GM19467 (cell line): ENCODE measurements at regions not wholly inside any gene's neighbourhood (a gene's known extent, or its start where the extent isn't known, plus 50 kb on each side); places are given as distances from the start of the nearest gene placed in this dataset.
"Not testable (repeated sequence)": the region's sequence is repeated elsewhere in the genome, so short reads cannot be mapped to it uniquely, and the experiment has no call there.

Source experiments
- ATAC-seq: cut with Tn5 transposase; IDR thresholded peaks from one replicate; pipeline ENCODE4 v1.9.1; 2021; ENCODE audit warnings: mild to moderate bottlenecking, moderate library complexity; ENCODE audit not compliant: unreplicated experiment

DNA sequence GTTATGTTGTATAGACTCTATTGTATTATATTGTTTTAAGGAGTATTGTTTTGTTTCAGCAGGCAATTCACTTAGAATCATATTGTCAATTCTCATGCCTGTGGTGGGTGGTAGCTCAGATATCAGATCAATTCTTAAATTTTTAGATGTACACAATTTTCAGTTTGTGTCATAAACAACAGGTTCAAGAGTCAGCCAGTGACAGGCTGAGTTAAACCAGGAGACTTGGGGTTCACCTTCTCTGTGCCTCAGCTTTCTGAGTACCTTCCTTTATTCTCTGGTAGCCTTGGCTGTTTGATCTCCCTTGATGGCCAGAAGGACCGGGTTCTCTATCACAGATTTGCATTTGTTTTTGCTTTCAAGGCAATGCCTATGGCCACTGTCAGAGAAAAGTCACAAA, 199.9 kb upstream of the KCNMB2 start:
- no peak for ATAC-seq

DNA sequence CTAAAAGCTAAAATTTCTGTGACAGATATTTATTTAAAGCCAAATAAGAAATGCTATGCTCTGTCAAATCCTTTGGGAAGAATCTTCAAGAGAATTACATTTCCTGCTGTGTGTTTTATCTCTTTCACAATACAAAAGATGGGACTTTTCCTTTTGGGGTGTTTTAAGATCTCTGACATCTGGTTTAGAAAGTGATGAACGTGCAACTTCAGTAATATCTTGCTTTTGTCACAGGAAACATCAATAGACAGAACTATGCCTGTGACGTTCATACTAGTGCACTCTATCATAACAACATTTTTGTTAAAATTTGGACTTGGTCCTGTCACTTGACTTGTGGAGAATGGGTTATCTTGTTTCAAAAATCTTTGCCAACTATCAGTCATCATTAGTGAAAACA, 195.7 kb upstream of the KCNMB2 start:
- no peak for ATAC-seq

DNA sequence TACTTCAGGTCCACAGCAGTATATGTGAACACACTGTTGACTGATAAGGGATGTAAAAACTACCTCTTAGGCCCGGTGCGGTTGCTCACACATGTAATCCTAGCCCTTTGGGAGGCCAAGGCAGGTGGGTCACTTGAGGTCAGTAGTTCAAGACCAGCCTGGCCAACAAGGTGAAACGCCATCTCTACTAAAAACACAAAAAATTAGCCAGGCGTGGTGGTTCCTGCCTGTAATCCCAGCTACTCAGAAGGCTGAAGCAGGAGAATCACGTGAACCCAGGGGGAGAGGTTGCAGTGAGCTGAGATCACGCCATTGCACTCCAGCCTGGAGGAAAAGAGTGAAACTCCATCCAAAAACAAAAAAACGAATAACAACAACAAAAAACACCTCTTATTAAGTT, 194.6 kb upstream of the KCNMB2 start:
- ATAC-seq, result no peak

DNA sequence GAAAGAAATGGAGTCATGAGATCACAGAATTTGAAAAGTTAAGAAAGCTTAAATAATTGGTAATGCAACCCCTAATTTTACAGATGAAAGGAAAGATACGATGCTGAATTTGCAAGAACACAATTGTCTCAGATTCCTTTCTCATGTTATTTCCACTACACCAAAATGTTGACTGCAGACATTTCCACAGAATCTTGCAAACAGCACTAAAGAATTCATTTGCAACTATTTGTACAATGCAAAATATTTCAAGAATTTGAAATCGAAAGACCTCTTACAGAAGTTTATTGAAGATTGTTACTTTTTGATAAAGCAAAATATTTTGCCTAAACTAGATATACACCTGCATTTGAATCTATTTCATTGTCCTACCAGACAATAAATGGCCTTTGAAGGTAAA, 194.1 kb upstream of the KCNMB2 start:
- no peak for ATAC-seq

DNA sequence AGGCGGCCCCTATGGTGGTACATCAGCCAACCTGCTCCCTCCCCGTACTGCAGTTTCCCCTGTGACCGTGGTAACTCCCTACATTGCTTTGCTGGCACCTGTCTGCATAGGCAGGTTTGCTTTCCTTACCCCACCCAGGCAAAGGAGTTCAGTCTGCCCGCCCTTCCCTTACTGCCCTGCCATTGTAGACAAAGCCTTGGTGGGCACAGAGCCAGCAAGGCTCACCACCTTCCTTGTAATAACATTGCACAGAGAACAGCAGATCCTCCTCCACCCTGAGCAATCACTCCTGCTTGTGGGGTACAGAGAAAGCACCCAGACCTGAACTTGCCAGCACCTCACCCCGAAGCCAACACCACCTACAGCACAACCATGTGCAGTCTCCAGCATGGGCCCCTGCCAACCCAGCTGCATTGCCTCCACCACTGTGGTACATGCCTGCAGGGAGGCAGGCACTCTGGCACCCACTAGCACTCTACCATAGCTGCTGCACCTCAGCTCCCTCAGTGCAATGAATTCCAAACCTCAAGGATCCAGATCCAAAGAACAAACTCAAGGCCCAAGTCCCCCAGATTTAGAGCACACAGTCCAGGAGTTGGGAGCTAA, 192.7 kb upstream of the KCNMB2 start:
- no peak for ATAC-seq

DNA sequence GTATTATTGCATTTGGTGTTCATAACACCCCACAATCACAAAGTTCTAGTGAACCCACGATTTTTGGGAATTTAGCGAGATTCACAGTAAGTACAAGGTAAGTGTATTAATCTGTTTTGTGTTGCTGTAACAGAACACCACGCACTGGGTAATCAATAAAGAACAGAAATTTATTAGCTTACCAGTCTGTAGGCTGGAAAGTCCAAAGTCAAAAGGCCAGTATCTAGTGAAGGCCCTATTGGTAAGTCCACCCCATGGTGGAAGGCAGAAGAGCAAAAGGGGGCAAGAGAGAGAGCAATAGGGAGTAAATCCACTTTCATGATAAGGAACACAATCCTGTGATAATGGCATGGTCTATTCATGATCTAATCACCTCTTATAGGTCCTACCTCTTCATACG, 190.3 kb upstream of the KCNMB2 start:
- no peak for ATAC-seq

DNA sequence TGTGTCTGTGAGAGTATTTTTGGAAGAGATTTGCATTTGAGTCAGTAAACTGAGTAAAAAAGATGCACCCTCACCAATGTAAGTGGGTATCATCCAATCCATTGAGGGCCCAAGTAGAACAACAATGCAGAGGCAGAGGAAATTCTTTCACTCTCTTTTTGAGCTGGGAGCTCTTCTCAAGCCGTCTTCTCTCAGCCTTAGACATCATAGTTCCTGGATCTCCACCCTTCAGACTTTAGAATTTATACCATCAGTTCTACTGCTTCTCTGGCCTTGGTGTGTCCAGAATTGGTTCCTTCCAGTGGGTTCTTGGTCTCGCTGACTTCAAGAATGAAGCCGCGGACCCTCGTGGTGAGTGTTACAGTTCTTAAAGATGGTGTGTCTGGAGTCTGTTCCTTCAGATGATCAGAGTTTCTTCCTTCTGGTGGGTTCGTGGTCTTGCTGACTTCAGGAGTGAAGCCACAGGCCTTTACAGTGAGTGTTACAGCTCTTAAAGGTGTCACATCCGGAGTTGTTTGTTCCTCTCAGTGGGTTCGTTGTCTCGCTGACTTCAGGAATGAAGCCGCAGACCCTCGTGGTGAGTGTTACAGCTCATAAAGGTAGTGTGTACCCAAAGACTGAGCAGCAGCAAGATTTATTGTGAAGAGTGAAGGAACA, 187.5 kb upstream of the KCNMB2 start:
- ATAC-seq, result not testable (repeated sequence)

DNA sequence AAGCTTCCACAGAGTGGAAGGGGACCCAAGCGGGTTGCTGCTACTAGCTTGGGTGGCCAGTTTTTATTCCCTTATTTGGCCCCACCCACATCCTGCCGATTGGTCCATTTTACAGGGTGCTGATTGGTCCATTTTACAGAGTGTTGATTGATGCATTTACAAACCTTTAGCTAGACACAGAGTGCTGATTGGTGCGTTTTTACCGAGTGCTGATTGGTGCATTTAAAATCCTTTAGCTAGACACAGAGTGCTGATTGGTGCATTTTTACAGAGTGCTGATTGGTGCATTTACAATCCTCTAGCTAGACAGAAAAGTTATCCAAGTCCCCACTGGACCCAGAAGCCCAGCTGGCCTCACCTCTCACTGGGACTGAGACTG, 187.0 kb upstream of the KCNMB2 start:
- not testable (repeated sequence) for ATAC-seq

DNA sequence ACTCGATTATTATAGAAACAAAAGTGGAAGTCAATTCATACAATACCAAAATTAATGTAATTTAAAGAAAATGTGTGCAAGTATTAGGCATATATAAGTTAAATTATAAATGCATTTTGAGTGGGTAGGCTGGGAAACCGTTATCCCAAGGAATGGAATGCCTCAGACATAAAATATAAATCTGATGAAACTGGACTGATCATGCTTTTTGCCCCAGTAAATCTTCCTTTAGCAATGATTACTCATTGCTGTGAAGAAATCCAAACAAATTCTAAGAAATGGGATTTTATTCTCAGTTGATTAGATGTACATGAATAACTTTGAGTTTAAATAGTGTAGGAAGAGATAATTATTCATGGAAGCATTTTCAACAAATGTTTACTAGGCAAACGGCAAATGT, 185.5 kb upstream of the KCNMB2 start:
- no peak for ATAC-seq

DNA sequence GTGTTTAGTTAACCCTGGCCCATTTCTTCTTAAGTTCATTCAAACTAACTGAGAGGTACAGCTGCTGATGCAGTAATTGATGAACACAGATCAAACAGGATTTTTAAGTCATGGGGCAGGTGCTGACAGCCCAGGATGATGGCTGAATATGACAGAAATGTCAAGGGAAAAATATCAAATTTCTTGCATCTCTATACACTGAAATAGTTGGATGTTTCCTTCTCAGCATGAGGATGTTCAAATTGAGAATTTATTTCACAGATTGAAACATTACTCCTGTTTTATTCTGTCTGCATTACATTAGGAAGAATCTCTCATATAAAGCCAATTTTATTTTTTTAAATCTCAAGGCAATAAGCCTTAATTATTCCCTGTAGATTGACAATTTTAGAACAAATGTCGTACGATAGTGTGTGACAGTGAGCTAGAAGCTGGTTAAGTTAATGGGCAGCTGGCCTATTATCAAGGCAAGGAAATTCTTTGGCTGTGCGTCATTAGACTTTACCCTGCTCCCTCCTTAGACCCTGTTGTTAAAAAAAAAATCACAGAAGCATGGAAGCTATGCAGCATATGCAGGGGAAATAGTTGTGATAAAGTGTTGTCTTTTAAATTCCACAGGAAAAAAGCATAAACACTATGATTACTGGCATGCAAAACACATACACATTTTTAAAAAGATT, 183.8 kb upstream of the KCNMB2 start:
- ATAC-seq, result no peak

DNA sequence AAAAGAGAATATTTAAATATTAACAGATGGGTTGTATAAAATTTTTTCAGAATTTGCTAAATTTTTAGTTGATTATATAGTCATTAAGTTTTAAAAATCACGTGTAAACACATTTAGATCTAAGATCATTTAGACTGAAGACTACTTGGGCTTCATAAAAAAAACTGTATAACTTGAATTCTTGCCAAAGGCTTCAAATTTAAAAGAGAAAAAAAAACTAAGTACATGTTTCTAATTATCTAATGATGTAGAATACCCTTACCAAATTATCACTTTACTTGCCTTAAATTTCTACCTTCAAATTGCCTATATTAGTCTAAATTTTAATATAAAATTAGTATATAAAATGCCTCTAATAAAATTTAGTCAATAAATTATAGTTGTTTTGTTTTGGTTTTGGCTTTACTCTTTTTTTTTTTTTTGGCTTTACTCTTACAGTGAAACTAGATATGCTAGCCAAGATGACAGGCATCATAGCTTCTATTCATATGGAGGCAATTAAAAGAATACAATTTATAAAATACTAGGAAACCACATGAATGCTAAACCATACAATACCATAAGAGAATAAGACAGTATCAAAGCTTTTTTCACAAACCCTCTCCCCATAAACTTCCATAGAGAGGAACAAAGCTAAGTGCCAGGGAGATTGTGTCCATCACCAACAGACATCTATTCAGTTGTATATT, 183.1 kb upstream of the KCNMB2 start:
- ATAC-seq, result no peak

DNA sequence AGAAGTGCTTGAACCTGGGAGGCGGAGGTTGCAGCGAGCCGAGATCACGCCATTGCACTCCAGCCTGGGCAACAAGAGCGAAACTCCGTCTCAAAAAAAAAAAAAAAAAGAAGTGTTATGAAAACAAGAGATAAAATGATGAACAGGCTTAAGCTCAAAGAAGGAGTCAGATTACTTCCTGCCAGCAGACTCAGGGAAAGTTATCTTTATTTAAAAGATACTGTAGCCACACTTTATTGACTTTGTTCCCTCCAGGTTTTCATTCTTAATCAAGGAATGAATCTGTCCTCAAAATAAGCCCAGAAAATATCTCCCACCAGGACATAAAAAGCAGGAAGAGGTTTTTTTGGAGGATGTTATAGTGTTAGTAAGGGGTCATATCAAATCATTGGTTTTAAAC, 176.5 kb upstream of the KCNMB2 start:
- no peak for ATAC-seq

DNA sequence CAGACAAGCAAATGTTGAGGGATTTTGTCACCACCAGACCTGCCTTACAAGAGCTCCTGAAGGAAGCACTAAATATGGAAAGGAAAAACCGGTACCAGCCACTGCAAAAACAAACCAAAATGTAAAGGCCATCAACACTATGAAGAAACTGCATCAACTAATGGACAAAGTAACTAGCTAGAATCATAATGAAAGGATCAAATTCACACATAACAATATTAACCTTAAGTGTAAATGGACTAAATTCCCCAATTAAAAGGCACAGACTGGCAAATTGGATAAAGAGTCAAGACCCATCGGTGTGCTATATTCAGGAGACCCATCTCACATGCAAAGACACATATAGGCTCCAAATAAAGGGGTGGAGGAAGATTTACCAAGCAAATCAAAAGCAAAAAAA, 173.2 kb upstream of the KCNMB2 start:
- not testable (repeated sequence) for ATAC-seq

DNA sequence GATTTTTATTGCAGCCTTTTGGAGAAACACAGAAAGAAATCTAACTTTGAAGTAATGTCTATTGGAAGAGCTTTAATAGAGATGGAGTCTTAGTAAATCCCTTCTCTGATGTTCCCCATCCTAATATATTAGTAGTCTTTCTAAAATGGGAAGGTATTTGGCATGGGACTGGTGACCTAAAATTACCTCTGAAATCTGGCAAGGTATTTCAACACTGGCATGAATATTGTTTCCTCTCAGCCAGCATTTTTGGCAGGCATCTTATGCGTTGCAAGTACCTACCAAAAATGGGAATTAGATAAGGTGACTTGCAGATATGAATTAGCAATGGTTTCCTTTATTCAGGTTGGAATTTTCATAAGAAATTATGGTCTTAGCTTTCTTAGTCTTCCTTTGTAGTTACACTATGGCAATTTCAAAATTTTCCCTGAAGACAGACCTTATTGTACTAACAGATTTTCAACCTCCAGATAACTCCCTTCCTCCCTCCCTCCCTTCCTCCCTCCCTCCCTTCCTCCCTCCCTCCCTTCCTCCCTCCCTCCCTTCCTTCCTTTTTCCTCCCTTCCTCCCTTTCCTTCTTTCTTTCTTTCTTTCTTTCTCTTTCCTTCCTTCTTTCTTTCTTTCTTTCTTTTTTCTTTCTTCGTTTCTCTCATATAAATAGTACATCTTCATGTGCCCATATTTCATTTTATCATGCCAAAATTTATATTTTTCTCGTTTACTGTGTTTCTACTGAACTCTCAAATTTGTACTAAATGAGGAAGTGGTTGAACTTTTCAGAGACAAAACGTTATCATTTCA, 168.2 kb upstream of the KCNMB2 start:
- ATAC-seq, result no peak

DNA sequence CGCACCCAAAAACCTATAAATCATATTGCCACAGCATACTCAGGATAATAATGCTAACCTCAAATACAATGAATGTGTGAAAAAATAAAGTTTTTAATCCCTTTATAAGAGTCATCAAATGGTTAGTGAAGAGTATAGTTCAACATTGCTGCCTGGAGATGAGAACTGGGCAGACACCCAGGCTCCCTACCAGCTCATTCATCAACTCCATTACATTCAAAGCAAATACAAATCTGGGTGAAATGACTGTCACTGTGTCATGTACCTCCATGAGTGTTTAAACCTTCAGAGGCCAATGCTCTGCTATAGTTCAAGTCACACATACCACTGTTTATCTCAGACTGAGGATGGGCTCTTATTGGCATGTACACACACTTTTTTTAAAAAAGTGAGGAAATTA, 167.2 kb upstream of the KCNMB2 start:
- ATAC-seq, result no peak

DNA sequence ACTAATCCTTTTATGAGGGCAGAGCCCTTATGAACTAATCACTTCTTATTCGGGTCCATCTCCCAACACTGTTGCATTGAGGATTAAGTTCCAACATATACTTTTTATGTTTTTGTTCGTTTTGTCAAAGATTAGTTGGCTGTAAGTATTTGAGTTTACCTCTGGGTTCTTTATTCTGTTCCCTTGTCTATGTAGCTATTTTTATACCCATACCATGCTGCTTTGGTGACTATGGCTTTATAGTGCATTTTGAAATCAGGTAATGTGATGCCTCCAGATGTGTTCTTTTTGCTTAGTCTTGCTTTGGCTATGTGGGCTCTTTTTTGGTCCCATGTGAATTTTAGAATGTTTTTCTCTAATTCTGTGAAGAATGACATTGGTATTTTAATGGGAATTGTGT, 166.4 kb upstream of the KCNMB2 start:
- ATAC-seq, result no peak

DNA sequence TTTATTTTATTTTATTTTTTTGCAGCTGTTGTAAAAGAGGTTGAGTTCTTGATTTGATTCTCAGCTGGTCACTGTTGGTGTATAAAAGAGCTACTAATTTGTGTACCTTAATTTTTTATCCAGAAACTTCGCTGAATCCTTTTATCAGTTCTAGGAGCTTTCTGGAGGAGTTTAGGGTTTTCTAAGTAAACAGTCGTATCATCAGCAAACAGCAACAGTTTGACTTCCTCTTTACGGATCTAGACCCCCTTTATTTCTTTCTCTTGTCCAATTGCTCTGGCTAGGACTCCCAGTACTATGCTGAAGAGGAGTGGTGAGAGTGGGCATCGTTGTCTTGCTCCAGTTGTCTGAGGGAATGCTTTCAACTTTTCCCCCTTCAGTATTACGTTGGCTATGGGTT, 165.8 kb upstream of the KCNMB2 start:
- ATAC-seq, result no peak

DNA sequence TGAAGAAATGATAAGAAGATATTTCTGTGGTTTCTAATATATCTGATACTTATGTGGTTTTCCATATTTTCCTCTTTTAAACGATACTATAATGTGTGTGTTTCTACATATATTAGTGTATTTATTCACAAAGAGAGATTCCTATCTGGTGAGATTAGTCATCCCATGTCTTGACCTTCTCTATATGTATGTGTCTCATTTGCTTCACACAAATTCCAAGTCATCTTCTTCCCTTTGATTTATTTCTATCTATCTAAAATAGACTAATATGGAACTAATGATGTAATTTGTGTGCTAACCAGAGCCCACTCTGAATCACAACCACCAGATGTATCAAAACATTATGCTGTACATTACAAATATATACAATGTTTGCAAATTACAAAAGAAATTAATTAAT, 154.7 kb upstream of the KCNMB2 start:
- ATAC-seq, result no peak

DNA sequence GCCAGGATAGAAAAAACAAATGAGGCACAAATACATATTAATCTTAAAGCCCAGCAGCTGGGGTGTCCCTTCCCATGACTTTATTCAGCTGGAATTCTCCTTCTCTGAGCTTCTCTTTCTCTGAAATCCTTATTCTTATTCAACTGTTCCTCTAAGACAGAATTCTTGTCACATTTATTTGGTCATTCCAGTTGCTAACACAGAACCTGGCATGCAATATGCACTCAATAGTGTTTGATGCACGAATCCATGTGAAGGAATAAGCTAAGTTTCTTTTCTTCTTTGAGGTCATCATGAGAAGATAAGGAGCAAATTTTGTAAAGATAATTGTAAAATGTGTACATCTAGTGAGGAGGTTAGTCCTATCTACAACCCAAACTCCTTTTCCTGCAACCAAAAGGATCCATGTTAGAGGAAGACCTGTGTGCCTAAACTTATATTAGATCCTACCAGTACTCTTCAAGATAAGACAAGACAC, 154.2 kb upstream of the KCNMB2 start:
- ATAC-seq, result no peak

DNA sequence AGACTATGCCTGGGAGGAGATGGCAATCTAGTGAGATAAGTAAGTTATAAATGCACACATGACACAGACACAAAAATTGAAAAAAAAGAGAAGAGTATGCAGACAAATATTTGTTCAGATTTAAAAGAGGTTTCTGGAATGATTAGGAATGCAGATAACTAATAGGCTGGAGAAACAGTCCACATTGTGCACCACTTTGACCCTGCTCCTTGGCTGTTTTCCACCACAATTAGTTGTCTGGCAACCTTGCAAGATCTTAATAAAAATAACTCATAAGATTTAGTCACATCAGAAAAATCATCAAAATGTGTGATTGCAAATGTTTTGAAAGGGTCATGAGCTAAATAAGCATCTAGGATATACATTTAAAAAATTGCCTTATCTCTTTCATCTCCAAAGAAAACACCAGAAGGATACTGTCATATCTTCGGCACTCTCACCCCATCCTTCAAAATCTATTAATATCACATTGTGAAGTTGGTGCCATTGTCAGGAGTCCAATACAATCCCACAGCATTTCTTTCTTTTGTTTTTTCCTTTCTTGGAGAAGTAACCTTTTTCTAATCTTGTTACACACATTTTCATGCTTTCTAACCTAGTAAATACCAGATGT, 153.7 kb upstream of the KCNMB2 start:
- ATAC-seq, result no peak
